Gastrocnemius medialis (tissue), 4 donors: ENCODE measurements at regions not wholly inside any gene's neighbourhood (a gene's known extent, or its start where the extent isn't known, plus 50 kb on each side); places are given as distances from the start of the nearest gene placed in this dataset.

Experiments used
- ATAC-seq, 2 donors: fragments of 150-250 bp; one replicate each; pipeline ENCODE4 v1.9.1; 2016
- DNase-seq, 2 donors: peaks; one replicate each; pipeline ENCODE4 v3.0.0-alpha.2; 2019
- H3K27ac ChIP-seq, 4 donors: fragments of 200-600 bp; sonication (generic); 1 replicate in 1 of 4; 2 replicates in 3 of 4; pipeline ENCODE4 v1.5.1; 2016 to 2018; ENCODE audit warnings: mild to moderate bottlenecking in 2 of 4, moderate library complexity in 1 of 4
- H3K27me3 ChIP-seq, 3 donors: fragments of 200-600 bp; sonication (generic) in 2 of 3; 1 replicate in 1 of 3; 2 replicates in 2 of 3; pipeline versions ENCODE4 v1.5.1 to v1.6.0; 2016 to 2019; ENCODE audit warnings: mild to moderate bottlenecking in 1 of 3, moderate library complexity in 1 of 3
- H3K36me3 ChIP-seq, 2 donors: fragments of 200-600 bp; sonication (generic) in 1 of 2; one replicate each; pipeline ENCODE4 v1.5.1; 2017 to 2018
- H3K4me1 ChIP-seq, 2 donors: fragments of 200-600 bp; sonication (generic) in 1 of 2; one replicate each; pipeline ENCODE4 v1.5.1; 2016 to 2017; ENCODE audit warnings: mild to moderate bottlenecking in 2 of 2
- H3K4me3 ChIP-seq, 4 donors: fragments of 200-600 bp; sonication (generic) in 3 of 4; 1 replicate in 1 of 4; 2 replicates in 3 of 4; pipeline ENCODE4 v1.5.1; 2016 to 2019; ENCODE audit warnings: mild to moderate bottlenecking in 2 of 4
- H3K9me3 ChIP-seq, 3 donors: fragments of 200-600 bp; sonication (generic) in 2 of 3; 1 replicate in 1 of 3; 2 replicates in 2 of 3; pipeline ENCODE4 v1.5.1; 2016 to 2019
- CTCF ChIP-seq, 5 experiments: fragments of 450-650 bp in 3 of 5; fragments of 200-600 bp in 2 of 5; sonication (generic) in 2 of 5; IDR thresholded peaks in 4 of 5; conservative IDR thresholded peaks in 1 of 5; 1 replicate in 4 of 5; 2 replicates in 1 of 5; pipeline ENCODE4 v1.5.1; 2016 to 2019; ENCODE audit warnings: antibody characterized with exemption in 5 of 5, mild to moderate bottlenecking in 3 of 5, moderate library complexity in 3 of 5
- POLR2A ChIP-seq, 2 donors: fragments of 450-650 bp; IDR thresholded peaks; one replicate each; pipeline ENCODE4 v1.6.1; 2017; ENCODE audit warnings: antibody characterized with exemption in 2 of 2, mild to moderate bottlenecking in 2 of 2, moderate library complexity in 2 of 2
- in situ Hi-C, 4 donors: fragments of 200-750 bp; cut with MboI; loops; one replicate each; pipeline versions ENCODE4 v1.15.0 to v1.8.0; 2017; ENCODE audit warnings: low sequenced_read_pairs in 4 of 4
- intact Hi-C: fragments of 100-400 bp; cut with DNase I; formaldehyde crosslinking; loops from one replicate; pipeline ENCODE4 v1.15.1; 2023; ENCODE audit warnings: low total_unique reads

DNA sequence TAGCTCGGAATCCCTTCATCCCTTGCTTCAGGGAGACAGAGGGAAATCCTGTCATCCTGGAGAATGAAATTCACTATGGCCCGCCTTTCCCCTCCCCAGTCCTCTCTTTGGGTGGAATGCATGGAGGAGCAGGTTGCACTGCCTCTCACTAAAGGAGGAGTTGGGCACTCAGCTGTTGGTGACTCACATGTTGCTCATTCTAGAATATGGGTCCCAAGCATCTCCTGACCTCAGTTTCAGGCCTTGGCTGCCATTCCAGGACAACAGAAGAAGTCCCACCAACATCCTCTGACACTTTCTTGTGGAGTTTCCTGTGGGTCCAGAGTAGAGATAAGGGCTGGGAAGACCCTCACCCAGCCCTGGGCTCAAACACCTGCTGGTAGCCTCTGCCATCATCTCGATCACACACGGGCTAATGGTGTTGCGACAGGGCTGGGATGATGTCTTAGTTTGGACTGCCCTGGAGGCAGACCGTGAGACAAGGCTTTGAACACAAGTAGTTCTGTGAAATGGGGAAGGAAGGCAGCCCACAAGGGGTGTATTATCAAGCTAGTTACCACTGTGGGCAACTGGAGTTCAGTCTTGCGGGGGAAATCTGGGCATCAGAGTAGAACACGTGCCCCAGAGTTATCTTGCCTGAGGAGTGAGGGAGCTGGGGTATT is 52.4 kb upstream of the RNF24 start:
- ATAC-seq (no peak), DNase-seq (no peak)
- no peak overlapping the region for H3K4me3 ChIP-seq
- TF ChIP-seq POLR2A (IDR thresholded peaks at IDR 0.05) (no peak), CTCF (IDR thresholded peaks at IDR 0.05 in 4 of 5, conservative IDR thresholded peaks at IDR 0.05 in 1 of 5) (no peak)
- H3K4me1 ChIP-seq, result peaks cover 10 to 23% of the 10 kb centered on the region in 2 donors
- in situ Hi-C loops, result no loop called here
- no peaks in the 10 kb centered on the region for H3K36me3 ChIP-seq
- H3K27me3 ChIP-seq, result no peaks in the 10 kb centered on the region
- no peak overlapping the region for H3K27ac ChIP-seq
- intact Hi-C loops, result no loop called here
- no peaks in the 10 kb centered on the region for H3K9me3 ChIP-seq

- Histone ChIP-seq H3K4me3 (no peak overlapping the region), H3K9me3 (no peaks in the 10 kb centered on the region), H3K27ac (peak overlapping the region in 2 of 4 donors; percentile 55 to 77), H3K36me3 (no peaks in the 10 kb centered on the region), H3K4me1 (peaks cover 10 to 23% of the 10 kb centered on the region in 2 donors), H3K27me3 (no peaks in the 10 kb centered on the region)
- ATAC-seq (no peak), DNase-seq (no peak)
- intact Hi-C loops, result no loop called here
- TF ChIP-seq CTCF (IDR thresholded peaks at IDR 0.05 in 4 of 5, conservative IDR thresholded peaks at IDR 0.05 in 1 of 5), result no peak
- TF ChIP-seq POLR2A (IDR thresholded peaks at IDR 0.05), result no peak
- in situ Hi-C loops, result no loop called here
Observed at GRCh38 chr20:4066551-4066950, 51.2 kb upstream of the RNF24 start.

GRCh38 chr20:4065391-4065844 is 50.1 kb upstream of the RNF24 start:
- Histone ChIP-seq H3K27ac (peak overlapping the region; percentile 58 to 77 (median 63)), H3K4me3 (no peak overlapping the region), H3K27me3 (no peaks in the 10 kb centered on the region), H3K9me3 (no peaks in the 10 kb centered on the region), H3K36me3 (no peaks in the 10 kb centered on the region), H3K4me1 (peaks cover 10 to 28% of the 10 kb centered on the region in 2 donors)
- intact Hi-C loops (no loop called here), in situ Hi-C loops (no loop called here)
- DNase-seq (no peak), ATAC-seq (peak in 1 of 2 donors; percentile 45)
- TF ChIP-seq POLR2A (IDR thresholded peaks at IDR 0.05), result no peak
- no peak for TF ChIP-seq CTCF (IDR thresholded peaks at IDR 0.05 in 4 of 5, conservative IDR thresholded peaks at IDR 0.05 in 1 of 5)
